HCT116 (cell line): ENCODE measurements at regions not wholly inside any gene's neighbourhood (a gene's known extent, or its start where the extent isn't known, plus 50 kb on each side); places are given as distances from the start of the nearest gene placed in this dataset.

ENCODE experiments used
- ATAC-seq: fragments of 200-7000 bp; cut with Tn5 transposase; 2 replicates; pipeline ENCODE4 v1.9.1; 2020; ENCODE audit warnings: mild to moderate bottlenecking, moderate library complexity
- BruUV-seq: library from RNA; stranded (reverse); fragments of 400-500 nt; replicated peaks from 2 replicates; lab custom pipeline; 2021; lab: Mats Ljungman, UMichigan
- CTCF ChIA-PET: fragments of 300-600 bp; sonication (Branson Sonifier 250); formaldehyde crosslinking; loops from one replicate; lab custom pipeline; 2021; ENCODE audit warnings: antibody characterized with exemption; lab: Charles Lee
- POLR2A ChIA-PET: fragments of 300-600, 350-600 bp; sonication (Branson Sonifier 250); formaldehyde crosslinking; loops from one replicate; lab custom pipeline; 2021; ENCODE audit warnings: antibody characterized with exemption; lab: Charles Lee
- RAD21 ChIA-PET, 2 experiments: fragments of 300-600 bp; sonication (Branson Sonifier 250); formaldehyde crosslinking; loops; one replicate each; lab custom pipeline; 2023; ENCODE audit warnings: low total read pairs in 2 of 2; ENCODE audit not compliant: uncharacterized antibody in 2 of 2, unreplicated experiment in 2 of 2, low non-redundant PET in 1 of 2; lab: Charles Lee
- DNase-seq: peaks from one replicate; pipeline ENCODE4 v3.0.0-alpha.2; 2010; ENCODE audit warnings: low read depth, low spot score
- H2AFZ ChIP-seq: fragments of 200-600 bp; shearing (Covaris generic), sonication (generic); 2 replicates; pipeline ENCODE4 v1.6.1; 2017; ENCODE audit warnings: low read depth, mixed run types, mixed read lengths, antibody characterized with exemption, low read length; ENCODE audit not compliant: poor library complexity, severe bottlenecking
- H3K27ac ChIP-seq: 2 replicates; pipeline ENCODE4 v1.5.1; 2012; ENCODE audit warnings: low read depth, low read length
- H3K27me3 ChIP-seq: fragments of 200-600 bp; sonication (generic); 2 replicates; pipeline ENCODE4 v1.6.1; 2016; ENCODE audit warnings: mixed run types, low read length, mixed read lengths; ENCODE audit not compliant: insufficient read depth
- H3K36me3 ChIP-seq, 2 experiments: fragments of 200-500 bp in 1 of 2; fragments of 200-600 bp in 1 of 2; sonication (Bioruptor generic) in 1 of 2; sonication (generic) in 1 of 2; 2 replicates each; pipeline versions ENCODE4 v1.5.1 to v1.6.1; 2014 to 2016; ENCODE audit warnings: low read length in 2 of 2, inconsistent platforms in 1 of 2, mixed read lengths in 1 of 2, mixed run types in 1 of 2; ENCODE audit not compliant: insufficient read depth in 2 of 2, control insufficient read depth in 1 of 2
- H3K4me1 ChIP-seq, 2 experiments: fragments of 200-600 bp in 1 of 2; sonication (generic) in 1 of 2; 2 replicates each; pipeline versions ENCODE4 v1.5.1 to v1.6.1; 2012 to 2017; ENCODE audit warnings: low read length in 2 of 2, inconsistent platforms in 1 of 2, mild to moderate bottlenecking in 1 of 2, mixed read lengths in 1 of 2, mixed run types in 1 of 2, moderate library complexity in 1 of 2; ENCODE audit not compliant: insufficient read depth in 2 of 2, control insufficient read depth in 1 of 2
- H3K4me2 ChIP-seq: fragments of 200-600 bp; sonication (generic); 2 replicates; pipeline ENCODE4 v1.6.1; 2017; ENCODE audit warnings: mixed run types, low read length, mixed read lengths
- H3K4me3 ChIP-seq, 2 experiments: fragments of 200-600 bp in 1 of 2; sonication (generic) in 1 of 2; replicated peaks in 1 of 2; 2 replicates each; pipeline ENCODE4 v1.5.1; 2011 to 2016; ENCODE audit warnings: low read length in 2 of 2, control low read depth in 1 of 2, low read depth in 1 of 2, mild to moderate bottlenecking in 1 of 2, mixed read lengths in 1 of 2, mixed run types in 1 of 2
- H3K79me2 ChIP-seq: fragments of 200-600 bp; sonication (generic); 2 replicates; pipeline ENCODE4 v1.6.1; 2017; ENCODE audit warnings: mild to moderate bottlenecking, mixed run types, low read length, moderate library complexity, mixed read lengths; ENCODE audit not compliant: insufficient read depth
- H3K9ac ChIP-seq: fragments of 200-600 bp; sonication (generic); 2 replicates; pipeline ENCODE4 v1.6.1; 2016; ENCODE audit warnings: low read length, mixed read lengths
- H3K9me2 ChIP-seq: fragments of 200-600 bp; sonication (generic), shearing (Covaris generic); 2 replicates; pipeline ENCODE4 v1.6.1; 2017; ENCODE audit warnings: mixed run types, mild to moderate bottlenecking, moderate library complexity; ENCODE audit not compliant: insufficient read depth
- H3K9me3 ChIP-seq, 2 experiments: fragments of 200-500 bp in 1 of 2; fragments of 200-600 bp in 1 of 2; sonication (Bioruptor generic) in 1 of 2; sonication (generic) in 1 of 2; 2 replicates each; pipeline ENCODE4 v1.6.1; 2014 to 2017; ENCODE audit warnings: low read length in 2 of 2, mixed read lengths in 2 of 2, inconsistent platforms in 1 of 2, low read depth in 1 of 2, mild to moderate bottlenecking in 1 of 2, mixed run types in 1 of 2, moderate library complexity in 1 of 2; ENCODE audit not compliant: control insufficient read depth in 1 of 2, insufficient read depth in 1 of 2
- H4K20me1 ChIP-seq: fragments of 200-600 bp; sonication (generic), shearing (Covaris generic); 2 replicates; pipeline ENCODE4 v1.6.1; 2017; ENCODE audit warnings: mixed run types, mild to moderate bottlenecking, moderate library complexity; ENCODE audit not compliant: insufficient read depth
- CBX3 ChIP-seq: IDR thresholded peaks from 2 replicates; pipeline ENCODE4 v1.6.1; 2012; ENCODE audit warnings: low read depth
- EZH2phosphoT487 ChIP-seq: fragments of 200-600 bp; IDR thresholded peaks from 2 replicates; pipeline ENCODE4 v1.6.1; 2018; ENCODE audit warnings: antibody characterized with exemption, borderline replicate concordance
- REST ChIP-seq: IDR thresholded peaks from 2 replicates; pipeline ENCODE4 v1.6.1; 2012; ENCODE audit warnings: low read depth
- TCF7L2 ChIP-seq: IDR thresholded peaks from 2 replicates; pipeline ENCODE4 v1.7.0; 2011; ENCODE audit warnings: borderline replicate concordance, inconsistent platforms; ENCODE audit not compliant: insufficient read depth, insufficient read length; ENCODE audit errors: extremely low read depth
- ZBTB33 ChIP-seq: IDR thresholded peaks from 2 replicates; pipeline ENCODE4 v1.6.1; 2011; ENCODE audit warnings: mild to moderate bottlenecking, low read length, moderate library complexity; ENCODE audit not compliant: insufficient replicate concordance; ENCODE audit errors: extremely low read depth
- intact Hi-C: fragments of 100-400 bp; cut with micrococcal nuclease; formaldehyde crosslinking; loops from 2 replicates; pipeline ENCODE4 v1.10.0; 2022

GRCh38 chr4:155599596-155599995 is 67.1 kb upstream of the GUCY1A1 start:
- TF ChIP-seq EZH2phosphoT487 (no peak), TCF7L2 (no peak), CBX3 (no peak), ZBTB33 (no peak), REST (no peak)
- RAD21 ChIA-PET = no interaction called here
- no TSS peak for BruUV-seq

More at GRCh38 chr4:155599596-155599995, 67.1 kb upstream of the GUCY1A1 start:
- Histone ChIP-seq H2AFZ (no peak overlapping the region), H3K9me3 (no peaks in the 10 kb centered on the region), H3K4me3 (no peak overlapping the region), H3K27me3 (no peaks in the 10 kb centered on the region), H3K4me1 (peaks cover 0 to 6% of the 10 kb centered on the region in 2 experiments; a peak in 1 of 4 replicates), H3K27ac (no peak overlapping the region), H3K9me2 (no peaks in the 10 kb centered on the region), H3K79me2 (no peaks in the 10 kb centered on the region), H3K9ac (no peak overlapping the region), H3K36me3 (no peaks in the 10 kb centered on the region), H4K20me1 (no peaks in the 10 kb centered on the region), H3K4me2 (no peak overlapping the region)
- intact Hi-C loops = no loop called here
- ChIA-PET CTCF (no interaction called here), POLR2A (no interaction called here)
- DNase-seq = no peak
- ATAC-seq = no peak
